ENCODE measurements at regions not wholly inside any gene's neighbourhood (a gene's known extent, or its start where the extent isn't known, plus 50 kb on each side); places are given as distances from the start of the nearest gene placed in this dataset.
A peak's percentile ranks its signal among the peaks of the same experiment; 100 is the strongest.
"Not testable (repeated sequence)": the region's sequence is repeated elsewhere in the genome, so short reads cannot be mapped to it uniquely, and the experiment has no call there.

GRCh38 chrX:23523026-23523657 lies 144.2 kb upstream of the PRDX4 start:
- DNase-seq (ENCODE audit: extremely low read depth in 1 of 11, low read depth in 9 of 11, low spot score in 4 of 11), result not testable (repeated sequence)

- no peak for DNase-seq (ENCODE audit: extremely low read depth in 1 of 11, low read depth in 9 of 11, low spot score in 4 of 11)
Measured at GRCh38 chrX:23524467-23524866, 142.8 kb upstream of the PRDX4 start.

GRCh38 chrX:23525531-23525930 lies 141.8 kb upstream of the PRDX4 start:
- no peak for DNase-seq (ENCODE audit: extremely low read depth in 1 of 11, low read depth in 9 of 11, low spot score in 4 of 11)

- no peak for DNase-seq (ENCODE audit: extremely low read depth in 1 of 11, low read depth in 9 of 11, low spot score in 4 of 11)
Measured at GRCh38 chrX:23540532-23540931, 126.8 kb upstream of the PRDX4 start.

GRCh38 chrX:23548164-23548563 lies 119.1 kb upstream of the PRDX4 start:
- no peak for DNase-seq (ENCODE audit: extremely low read depth in 1 of 11, low read depth in 9 of 11, low spot score in 4 of 11)

GRCh38 chrX:23552303-23552702 lies 115.0 kb upstream of the PRDX4 start:
- no peak for DNase-seq (ENCODE audit: extremely low read depth in 1 of 11, low read depth in 9 of 11, low spot score in 4 of 11)

GRCh38 chrX:23554304-23554703 lies 113.0 kb upstream of the PRDX4 start:
- peak in 8 of 11 donors; percentile 1 to 15 (median 5) for DNase-seq (ENCODE audit: extremely low read depth in 1 of 11, low read depth in 9 of 11, low spot score in 4 of 11)

GRCh38 chrX:23557070-23557469 lies 110.2 kb upstream of the PRDX4 start:
- DNase-seq (ENCODE audit: extremely low read depth in 1 of 11, low read depth in 9 of 11, low spot score in 4 of 11), result no peak

- DNase-seq (ENCODE audit: extremely low read depth in 1 of 11, low read depth in 9 of 11, low spot score in 4 of 11), result no peak
Measured at GRCh38 chrX:23559975-23560374, 107.3 kb upstream of the PRDX4 start.

GRCh38 chrX:23570674-23571343 lies 96.5 kb upstream of the PRDX4 start:
- no peak for DNase-seq (ENCODE audit: extremely low read depth in 1 of 11, low read depth in 9 of 11, low spot score in 4 of 11)

- DNase-seq (ENCODE audit: extremely low read depth in 1 of 11, low read depth in 9 of 11, low spot score in 4 of 11), result no peak
Measured at GRCh38 chrX:23575281-23575680, 92.0 kb upstream of the PRDX4 start.

- no peak for DNase-seq (ENCODE audit: extremely low read depth in 1 of 11, low read depth in 9 of 11, low spot score in 4 of 11)
Measured at GRCh38 chrX:23578079-23578478, 89.2 kb upstream of the PRDX4 start.

GRCh38 chrX:23589496-23589895 lies 77.8 kb upstream of the PRDX4 start:
- no peak for DNase-seq (ENCODE audit: extremely low read depth in 1 of 11, low read depth in 9 of 11, low spot score in 4 of 11)

GRCh38 chrX:23592741-23593140 lies 74.6 kb upstream of the PRDX4 start:
- DNase-seq (ENCODE audit: extremely low read depth in 1 of 11, low read depth in 9 of 11, low spot score in 4 of 11), result no peak

- no peak for DNase-seq (ENCODE audit: extremely low read depth in 1 of 11, low read depth in 9 of 11, low spot score in 4 of 11)
Measured at GRCh38 chrX:23598575-23598974, 68.7 kb upstream of the PRDX4 start.

- DNase-seq (ENCODE audit: extremely low read depth in 1 of 11, low read depth in 9 of 11, low spot score in 4 of 11), result no peak
Measured at GRCh38 chrX:23603501-23603900, 63.8 kb upstream of the PRDX4 start.

GRCh38 chrX:23610495-23610894 lies 56.8 kb upstream of the PRDX4 start:
- DNase-seq (ENCODE audit: extremely low read depth in 1 of 11, low read depth in 9 of 11, low spot score in 4 of 11), result no peak

GRCh38 chrX:23612846-23613245 lies 54.4 kb upstream of the PRDX4 start:
- no peak for DNase-seq (ENCODE audit: extremely low read depth in 1 of 11, low read depth in 9 of 11, low spot score in 4 of 11)

GRCh38 chrX:23616361-23616760 lies 50.9 kb upstream of the PRDX4 start:
- peak in 5 of 11 donors; percentile 0 to 12 (median 2) for DNase-seq (ENCODE audit: extremely low read depth in 1 of 11, low read depth in 9 of 11, low spot score in 4 of 11)
